GM23338 (cell line): ENCODE measurements at regions not wholly inside any gene's neighbourhood (a gene's known extent, or its start where the extent isn't known, plus 50 kb on each side); places are given as distances from the start of the nearest gene placed in this dataset.

Source experiments
- ATAC-seq: fragments of 200-7000 bp; cut with Tn5 transposase; 3 replicates; pipeline ENCODE4 v1.9.1; 2020
- DNase-seq: peaks from one replicate; pipeline ENCODE4 v3.0.0-alpha.2; 2015; ENCODE audit warnings: low spot score
- H2AFZ ChIP-seq: fragments of 200-600 bp; sonication (generic); 2 replicates; pipeline ENCODE4 v1.8.0; 2016; ENCODE audit warnings: antibody characterized with exemption, mild to moderate bottlenecking, moderate library complexity
- H3F3A ChIP-seq: fragments of 200-600 bp; sonication (generic); replicated peaks from 2 replicates; pipeline ENCODE4 v1.8.0; 2017; ENCODE audit warnings: antibody characterized with exemption, mixed run types, low read depth
- H3K27ac ChIP-seq: fragments of 200-600 bp; sonication (generic); 2 replicates; pipeline ENCODE4 v1.6.1; 2016; ENCODE audit warnings: low read depth
- H3K27me3 ChIP-seq: fragments of 200-600 bp; sonication (generic); 2 replicates; pipeline ENCODE4 v1.8.0; 2016; ENCODE audit warnings: mild to moderate bottlenecking, mixed run types, moderate library complexity; ENCODE audit not compliant: insufficient read depth
- H3K36me3 ChIP-seq: fragments of 200-600 bp; sonication (generic); 2 replicates; pipeline ENCODE4 v1.8.0; 2016; ENCODE audit warnings: mild to moderate bottlenecking; ENCODE audit not compliant: insufficient read depth
- H3K4me1 ChIP-seq: fragments of 200-600 bp; sonication (generic); 2 replicates; pipeline ENCODE4 v1.8.0; 2016; ENCODE audit warnings: mild to moderate bottlenecking, moderate library complexity; ENCODE audit not compliant: insufficient read depth
- H3K4me2 ChIP-seq: fragments of 200-600 bp; sonication (generic); 2 replicates; pipeline ENCODE4 v1.7.1; 2017; ENCODE audit warnings: mixed run types
- H3K4me3 ChIP-seq: fragments of 200-600 bp; sonication (generic); 2 replicates; pipeline ENCODE4 v1.6.1; 2016; ENCODE audit warnings: mixed run types
- H3K79me2 ChIP-seq: fragments of 200-600 bp; sonication (generic); replicated peaks from 2 replicates; pipeline ENCODE4 v1.8.0; 2017; ENCODE audit warnings: mild to moderate bottlenecking; ENCODE audit not compliant: insufficient read depth
- H3K9me2 ChIP-seq: fragments of 200-600 bp; sonication (generic); 2 replicates; pipeline ENCODE4 v1.8.0; 2017; ENCODE audit not compliant: insufficient read depth
- H4K20me1 ChIP-seq: fragments of 200-600 bp; sonication (generic); replicated peaks from 2 replicates; pipeline ENCODE4 v1.8.0; 2017; ENCODE audit warnings: mild to moderate bottlenecking; ENCODE audit not compliant: insufficient read depth
- H3K27ac Mint-ChIP-seq: 2 replicates; pipeline ENCODE4 v1.8.0; 2020; ENCODE audit warnings: inconsistent platforms, mild to moderate bottlenecking, moderate library complexity, mixed read lengths
- H3K27me3 Mint-ChIP-seq: 3 replicates; pipeline ENCODE4 v1.8.0; 2022; ENCODE audit warnings: low read depth, mild to moderate bottlenecking, moderate library complexity, mixed read lengths, inconsistent platforms; ENCODE audit not compliant: insufficient read depth, poor library complexity
- H3K36me3 Mint-ChIP-seq: 3 replicates; pipeline ENCODE4 v1.8.0; 2021; ENCODE audit warnings: low read depth, mild to moderate bottlenecking, inconsistent platforms, moderate library complexity, mixed read lengths
- H3K4me1 Mint-ChIP-seq: 3 replicates; pipeline ENCODE4 v1.8.0; 2020; ENCODE audit warnings: mild to moderate bottlenecking, inconsistent platforms, mixed read lengths
- H3K4me3 Mint-ChIP-seq: 3 replicates; pipeline ENCODE4 v1.8.0; 2021; ENCODE audit warnings: moderate library complexity, mild to moderate bottlenecking, inconsistent platforms, mixed read lengths
- H3K9me3 Mint-ChIP-seq: 3 replicates; pipeline ENCODE4 v1.8.0; 2020; ENCODE audit warnings: moderate library complexity, mild to moderate bottlenecking, inconsistent platforms, mixed read lengths
- CREB1 ChIP-seq: fragments of 250-450 bp; sonication (Bioruptor Pico); IDR thresholded peaks from 2 replicates; pipeline ENCODE4 v1.5.0; 2020; ENCODE audit warnings: low read depth, mild to moderate bottlenecking, moderate library complexity
- CTCF ChIP-seq, 2 experiments: fragments of 200-600 bp in 1 of 2; sonication (generic) in 1 of 2; conservative IDR thresholded peaks; 2 replicates each; pipeline versions ENCODE4 v1.5.1 to v1.6.1; 2016 to 2017; ENCODE audit warnings: antibody characterized with exemption in 2 of 2, low read depth in 2 of 2, mild to moderate bottlenecking in 2 of 2, moderate library complexity in 1 of 2
- ETS1 ChIP-seq: IDR thresholded peaks from 2 replicates; pipeline ENCODE4 v1.6.1; 2016; ENCODE audit warnings: antibody characterized with exemption
- EZH2 ChIP-seq: fragments of 200-600 bp; sonication (generic); IDR thresholded peaks from one replicate; pipeline ENCODE4 v1.8.0; 2017; ENCODE audit warnings: antibody characterized with exemption, mild to moderate bottlenecking, low read depth; ENCODE audit not compliant: unreplicated experiment
- EZH2phosphoT487 ChIP-seq: fragments of 200-600 bp; sonication (generic); IDR thresholded peaks from one replicate; pipeline ENCODE4 v1.8.1; 2018; ENCODE audit warnings: antibody characterized with exemption; ENCODE audit not compliant: unreplicated experiment
- JUNB ChIP-seq: IDR thresholded peaks from one replicate; pipeline ENCODE4 v1.6.1; 2016; ENCODE audit warnings: antibody characterized with exemption; ENCODE audit not compliant: unreplicated experiment
- NANOG ChIP-seq: IDR thresholded peaks from 2 replicates; pipeline ENCODE4 v1.6.1; 2016; ENCODE audit warnings: antibody characterized with exemption, borderline replicate concordance
- POLR2AphosphoS5 ChIP-seq: IDR thresholded peaks from 2 replicates; pipeline ENCODE4 v1.6.1; 2016; ENCODE audit warnings: antibody characterized with exemption, low read depth
- REST ChIP-seq: IDR thresholded peaks from one replicate; pipeline ENCODE4 v1.6.1; 2018; ENCODE audit warnings: antibody characterized with exemption; ENCODE audit not compliant: unreplicated experiment
- STAT1 ChIP-seq: IDR thresholded peaks from one replicate; pipeline ENCODE4 v1.6.1; 2016; ENCODE audit warnings: antibody characterized with exemption; ENCODE audit not compliant: unreplicated experiment
- ZNF114 ChIP-seq: fragments of 250-450 bp; sonication (Bioruptor Pico); IDR thresholded peaks from 2 replicates; pipeline ENCODE4 v1.5.0; 2020; ENCODE audit warnings: mild to moderate bottlenecking, moderate library complexity
- ZNF331 ChIP-seq: fragments of 250-450 bp; sonication (Bioruptor Pico); IDR thresholded peaks from 2 replicates; pipeline ENCODE4 v1.5.0; 2020; ENCODE audit warnings: low read depth, mild to moderate bottlenecking, moderate library complexity
- ZNF462 ChIP-seq: fragments of 250-450 bp; sonication (Bioruptor Pico); IDR thresholded peaks from 2 replicates; pipeline ENCODE4 v1.5.0; 2020; ENCODE audit warnings: mild to moderate bottlenecking, moderate library complexity

GRCh38 chr4:181755846-181756245 lies 487.4 kb upstream of the TENM3 start:
- DNase-seq (no peak), ATAC-seq (no peak)
- Histone ChIP-seq H4K20me1 (no peaks in the 10 kb centered on the region), H3K36me3 (no peaks in the 10 kb centered on the region), H3K27ac (no peak overlapping the region), H3K4me2 (no peak overlapping the region), H3K4me1 (peaks cover 25% of the 10 kb centered on the region), H3F3A (no peaks in the 10 kb centered on the region), H3K9me2 (no peaks in the 10 kb centered on the region), H2AFZ (peak overlapping the region; percentile 20; the same call in 1 of the 2 replicates), H3K79me2 (no peaks in the 10 kb centered on the region), H3K4me3 (no peak overlapping the region), H3K27me3 (no peaks in the 10 kb centered on the region)
- H3K4me3 Mint-ChIP-seq, result no peak overlapping the region
- no peaks in the 10 kb centered on the region for H3K27me3 Mint-ChIP-seq
- peaks cover 26% of the 10 kb centered on the region; the same call in 2 of the 3 replicates for H3K4me1 Mint-ChIP-seq
- no peak overlapping the region for H3K27ac Mint-ChIP-seq
- no peak for TF ChIP-seq STAT1
- TF ChIP-seq ETS1, result no peak
- no peak for TF ChIP-seq POLR2AphosphoS5
- no peak for TF ChIP-seq ZNF462 (CRISPR knock-in tag)
- no peak for TF ChIP-seq EZH2
- no peak for TF ChIP-seq JUNB
- no peak for TF ChIP-seq CREB1 (CRISPR knock-in tag)
- no peak for TF ChIP-seq REST
- no peak for TF ChIP-seq NANOG
- TF ChIP-seq EZH2phosphoT487, result no peak
- no peak for TF ChIP-seq ZNF331 (CRISPR knock-in tag)
- TF ChIP-seq CTCF (conservative IDR thresholded peaks at IDR 0.05; ENCODE audit: low read depth in 2 of 2), result no peak
- TF ChIP-seq ZNF114 (CRISPR knock-in tag), result no peak
- H3K9me3 Mint-ChIP-seq, result no peaks in the 10 kb centered on the region
- H3K36me3 Mint-ChIP-seq, result no peaks in the 10 kb centered on the region
